Bone marrow (tissue), 2 donors: ENCODE measurements at regions not wholly inside any gene's neighbourhood (a gene's known extent, or its start where the extent isn't known, plus 50 kb on each side); places are given as distances from the start of the nearest gene placed in this dataset.
"Not testable (repeated sequence)": the region's sequence is repeated elsewhere in the genome, so short reads cannot be mapped to it uniquely, and the experiment has no call there.

Source experiments
- DNase-seq, 2 donors: peaks; one replicate each; lab custom pipeline; 2025; lab: John Stamatoyannopoulos, UW

GRCh38 chr6:134398453-134398852 lies 80.5 kb upstream of the SGK1 start:
- DNase-seq, result peak in 1 of 2 donors; percentile 75

- DNase-seq, result no peak
Measured at GRCh38 chr6:134397676-134398075, 79.8 kb upstream of the SGK1 start.

- DNase-seq, result no peak
Measured at GRCh38 chr6:134394905-134395304, 77.0 kb upstream of the SGK1 start.

- no peak for DNase-seq
Measured at GRCh38 chr6:134394208-134394607, 76.3 kb upstream of the SGK1 start.

GRCh38 chr6:134391205-134391604 lies 73.3 kb upstream of the SGK1 start:
- DNase-seq, result no peak

- DNase-seq, result no peak
Measured at GRCh38 chr6:134389658-134390057, 71.7 kb upstream of the SGK1 start.

- DNase-seq, result no peak
Measured at GRCh38 chr6:134389129-134389528, 71.2 kb upstream of the SGK1 start.

GRCh38 chr6:134386482-134386881 lies 68.6 kb upstream of the SGK1 start:
- not testable (repeated sequence) for DNase-seq

- DNase-seq, result no peak
Measured at GRCh38 chr6:134381959-134382358, 64.0 kb upstream of the SGK1 start.

- no peak for DNase-seq
Measured at GRCh38 chr6:134379599-134379998, 61.7 kb upstream of the SGK1 start.

GRCh38 chr6:134379076-134379475 lies 61.2 kb upstream of the SGK1 start:
- no peak for DNase-seq

- DNase-seq, result no peak
Measured at GRCh38 chr6:134378426-134378825, 60.5 kb upstream of the SGK1 start.

- DNase-seq, result no peak
Measured at GRCh38 chr6:134376785-134377184, 58.9 kb upstream of the SGK1 start.

GRCh38 chr6:134375220-134375580 lies 57.3 kb upstream of the SGK1 start:
- DNase-seq, result no peak

- DNase-seq, result no peak
Measured at GRCh38 chr6:134374491-134375219, 56.7 kb upstream of the SGK1 start.

GRCh38 chr6:134373993-134374392 lies 56.1 kb upstream of the SGK1 start:
- DNase-seq, result no peak

- DNase-seq, result peak in 1 of 2 donors; percentile 92
Measured at GRCh38 chr6:134373282-134373922, 55.5 kb upstream of the SGK1 start.

GRCh38 chr6:134372603-134373281 lies 54.8 kb upstream of the SGK1 start:
- DNase-seq, result no peak

- no peak for DNase-seq
Measured at GRCh38 chr6:134368670-134369069, 50.8 kb upstream of the SGK1 start.
